ENCODE measurements at regions not wholly inside any gene's neighbourhood (a gene's known extent, or its start where the extent isn't known, plus 50 kb on each side); places are given as distances from the start of the nearest gene placed in this dataset.
"Not testable (repeated sequence)": the region's sequence is repeated elsewhere in the genome, so short reads cannot be mapped to it uniquely, and the experiment has no call there.

DNA sequence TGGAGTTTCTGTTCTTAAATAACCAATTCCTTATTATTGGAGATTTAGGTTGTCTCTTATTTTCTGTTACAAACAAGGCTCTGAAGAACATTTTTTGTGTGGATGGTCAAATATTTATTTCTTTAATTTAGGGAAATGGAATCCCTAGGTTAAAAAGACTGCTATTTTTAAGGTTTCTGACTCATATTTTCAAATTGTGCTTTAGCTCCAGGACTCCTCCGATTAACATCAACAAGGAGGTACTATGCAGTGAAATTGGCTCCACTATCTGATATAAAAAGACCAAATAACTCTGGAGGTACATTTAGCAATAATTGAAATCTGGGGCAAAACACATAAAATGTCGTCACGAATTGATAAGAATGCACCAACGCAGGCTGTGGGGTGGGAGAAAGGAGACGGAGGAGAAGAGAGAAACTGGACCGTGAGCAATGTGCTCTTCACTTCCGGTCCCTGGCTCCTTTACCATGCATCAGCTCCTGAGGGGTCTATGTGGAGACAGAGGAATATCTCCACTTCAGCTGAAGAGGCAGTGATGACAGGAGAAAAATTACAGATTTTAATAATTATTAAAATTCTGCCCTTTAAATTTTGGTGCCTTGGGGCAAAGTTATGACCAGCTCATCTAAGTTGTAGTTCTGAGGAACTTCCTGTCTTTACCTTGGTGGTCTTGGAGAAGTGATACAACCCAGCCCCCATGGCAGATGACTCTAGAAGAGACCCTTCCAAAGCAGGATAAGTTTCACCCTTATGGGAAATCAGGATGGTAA, 90.2 kb upstream of the BTG1 start:
- BruUV-seq (replicated peaks) = no TSS peak
- no peak overlapping the region for H3K27ac Mint-ChIP-seq (ENCODE audit: unreplicated experiment)
- no peaks in the 10 kb centered on the region for H3K27me3 Mint-ChIP-seq (ENCODE audit: insufficient read depth, unreplicated experiment)
- H3K4me3 Mint-ChIP-seq (ENCODE audit: unreplicated experiment) = no peak overlapping the region
- ChIA-PET CTCF (no interaction called here), POLR2A (no interaction called here)
- intact Hi-C loops (cut with micrococcal nuclease; ENCODE audit: unreplicated experiment) = no loop called here
- TF ChIP-seq, protein P1, sequence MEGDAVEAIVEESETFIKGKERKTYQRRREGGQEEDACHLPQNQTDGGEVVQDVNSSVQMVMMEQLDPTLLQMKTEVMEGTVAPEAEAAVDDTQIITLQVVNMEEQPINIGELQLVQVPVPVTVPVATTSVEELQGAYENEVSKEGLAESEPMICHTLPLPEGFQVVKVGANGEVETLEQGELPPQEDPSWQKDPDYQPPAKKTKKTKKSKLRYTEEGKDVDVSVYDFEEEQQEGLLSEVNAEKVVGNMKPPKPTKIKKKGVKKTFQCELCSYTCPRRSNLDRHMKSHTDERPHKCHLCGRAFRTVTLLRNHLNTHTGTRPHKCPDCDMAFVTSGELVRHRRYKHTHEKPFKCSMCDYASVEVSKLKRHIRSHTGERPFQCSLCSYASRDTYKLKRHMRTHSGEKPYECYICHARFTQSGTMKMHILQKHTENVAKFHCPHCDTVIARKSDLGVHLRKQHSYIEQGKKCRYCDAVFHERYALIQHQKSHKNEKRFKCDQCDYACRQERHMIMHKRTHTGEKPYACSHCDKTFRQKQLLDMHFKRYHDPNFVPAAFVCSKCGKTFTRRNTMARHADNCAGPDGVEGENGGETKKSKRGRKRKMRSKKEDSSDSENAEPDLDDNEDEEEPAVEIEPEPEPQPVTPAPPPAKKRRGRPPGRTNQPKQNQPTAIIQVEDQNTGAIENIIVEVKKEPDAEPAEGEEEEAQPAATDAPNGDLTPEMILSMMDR (IDR thresholded peaks at IDR 0.05; ENCODE audit: insufficient read depth in 1 of 2, low read depth in 1 of 2, low read length in 1 of 2, severe bottlenecking in 1 of 2, unreplicated experiment in 1 of 2) = no peak
- no peaks in the 10 kb centered on the region for H3K36me3 Mint-ChIP-seq (ENCODE audit: insufficient read depth, unreplicated experiment)
- H3K4me1 Mint-ChIP-seq (ENCODE audit: low read depth, unreplicated experiment) = no peaks in the 10 kb centered on the region
- Histone ChIP-seq H3K4me1 (no peaks in the 10 kb centered on the region), H3K27me3 (replicated peaks; ENCODE audit: control insufficient read depth, insufficient read depth, low read length) (no peaks in the 10 kb centered on the region), H3K9me3 (no peaks in the 10 kb centered on the region), H3K36me3 (ENCODE audit: control insufficient read depth, insufficient read depth, low read length) (no peaks in the 10 kb centered on the region), H3K4me3 (ENCODE audit: low read depth, low read length) (no peak overlapping the region)
- no peak for DNase-seq
- H3K9me3 Mint-ChIP-seq (ENCODE audit: unreplicated experiment) = no peaks in the 10 kb centered on the region

DNA sequence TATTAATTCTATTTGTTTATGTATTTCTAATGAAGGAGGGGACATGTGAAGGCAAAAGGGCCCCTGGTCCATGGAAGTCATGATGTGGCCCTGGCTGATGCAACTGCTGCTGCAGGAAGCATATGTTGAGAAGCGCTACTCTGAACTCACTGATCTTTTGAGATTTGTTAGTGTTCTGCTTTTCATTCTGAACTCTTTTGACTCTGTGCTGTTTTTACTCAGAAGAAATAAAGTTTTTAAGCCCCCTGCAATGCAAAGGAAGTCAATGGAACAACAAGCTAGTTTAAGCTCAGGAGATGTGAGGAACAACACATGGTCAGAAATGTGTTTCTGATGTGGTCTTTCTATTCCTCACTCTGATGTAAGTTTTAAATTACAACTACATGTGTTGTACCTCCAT, 88.9 kb upstream of the BTG1 start:
- Histone ChIP-seq H3K4me3 (ENCODE audit: low read depth, low read length) (no peak overlapping the region), H3K4me1 (no peaks in the 10 kb centered on the region), H3K36me3 (ENCODE audit: control insufficient read depth, insufficient read depth, low read length) (no peaks in the 10 kb centered on the region), H3K27me3 (replicated peaks; ENCODE audit: control insufficient read depth, insufficient read depth, low read length) (no peaks in the 10 kb centered on the region), H3K9me3 (no peaks in the 10 kb centered on the region)
- no peak overlapping the region for H3K4me3 Mint-ChIP-seq (ENCODE audit: unreplicated experiment)
- H3K27ac Mint-ChIP-seq (ENCODE audit: unreplicated experiment) = no peak overlapping the region
- no peaks in the 10 kb centered on the region for H3K27me3 Mint-ChIP-seq (ENCODE audit: insufficient read depth, unreplicated experiment)
- CTCF ChIA-PET = no interaction called here
- no TSS peak for BruUV-seq (replicated peaks)
- intact Hi-C loops (cut with micrococcal nuclease; ENCODE audit: unreplicated experiment) = no loop called here
- TF ChIP-seq, protein P1 (IDR thresholded peaks at IDR 0.05; ENCODE audit: insufficient read depth in 1 of 2, low read depth in 1 of 2, low read length in 1 of 2, severe bottlenecking in 1 of 2, unreplicated experiment in 1 of 2) = no peak
- no peak for DNase-seq
- H3K9me3 Mint-ChIP-seq (ENCODE audit: unreplicated experiment) = no peaks in the 10 kb centered on the region
- no peaks in the 10 kb centered on the region for H3K4me1 Mint-ChIP-seq (ENCODE audit: low read depth, unreplicated experiment)
- POLR2A ChIA-PET = no interaction called here
- H3K36me3 Mint-ChIP-seq (ENCODE audit: insufficient read depth, unreplicated experiment) = no peaks in the 10 kb centered on the region

DNA sequence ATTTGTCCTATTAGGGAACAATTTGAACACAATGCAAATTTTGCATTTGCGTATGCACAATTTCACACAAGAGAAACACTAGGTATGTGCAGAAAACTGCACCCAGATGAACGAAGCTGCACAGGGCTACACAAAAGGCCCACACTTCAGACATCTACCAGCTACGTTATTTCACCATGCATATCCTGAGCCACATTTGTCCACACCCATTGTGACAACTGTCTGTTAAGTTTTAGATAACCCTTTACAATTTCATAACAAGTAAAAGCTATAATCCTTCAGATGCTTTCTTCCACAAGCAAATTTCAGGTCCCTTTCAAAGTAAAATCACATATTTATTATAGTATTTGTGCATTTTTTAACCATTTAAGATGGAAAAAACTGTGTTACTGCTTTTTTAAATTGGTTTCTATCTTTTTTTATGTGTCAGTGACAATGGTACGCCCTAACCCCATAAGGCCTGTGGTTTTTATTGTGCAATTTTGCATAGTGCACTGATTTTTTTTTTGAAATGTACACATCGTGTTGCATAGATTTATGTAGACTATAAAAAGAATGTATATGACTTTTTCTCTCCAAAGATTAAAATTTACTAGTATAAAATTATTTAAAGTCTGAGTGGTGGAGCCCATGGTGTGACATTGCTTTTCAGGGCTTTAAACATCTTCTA, 87.8 kb upstream of the BTG1 start:
- Mint-ChIP-seq H3K4me3 (ENCODE audit: unreplicated experiment) (no peak overlapping the region), H3K9me3 (ENCODE audit: unreplicated experiment) (no peaks in the 10 kb centered on the region), H3K27me3 (ENCODE audit: insufficient read depth, unreplicated experiment) (no peaks in the 10 kb centered on the region), H3K4me1 (ENCODE audit: low read depth, unreplicated experiment) (no peaks in the 10 kb centered on the region), H3K27ac (ENCODE audit: unreplicated experiment) (no peak overlapping the region), H3K36me3 (ENCODE audit: insufficient read depth, unreplicated experiment) (no peaks in the 10 kb centered on the region)
- Histone ChIP-seq H3K36me3 (ENCODE audit: control insufficient read depth, insufficient read depth, low read length) (no peaks in the 10 kb centered on the region), H3K4me3 (ENCODE audit: low read depth, low read length) (no peak overlapping the region), H3K9me3 (no peaks in the 10 kb centered on the region), H3K4me1 (no peaks in the 10 kb centered on the region), H3K27me3 (replicated peaks; ENCODE audit: control insufficient read depth, insufficient read depth, low read length) (no peaks in the 10 kb centered on the region)
- POLR2A ChIA-PET = no interaction called here
- intact Hi-C loops (cut with micrococcal nuclease; ENCODE audit: unreplicated experiment) = no loop called here
- TF ChIP-seq, protein P1 (IDR thresholded peaks at IDR 0.05; ENCODE audit: insufficient read depth in 1 of 2, low read depth in 1 of 2, low read length in 1 of 2, severe bottlenecking in 1 of 2, unreplicated experiment in 1 of 2) = no peak
- no peak for DNase-seq
- BruUV-seq (replicated peaks) = no TSS peak
- CTCF ChIA-PET = no interaction called here

DNA sequence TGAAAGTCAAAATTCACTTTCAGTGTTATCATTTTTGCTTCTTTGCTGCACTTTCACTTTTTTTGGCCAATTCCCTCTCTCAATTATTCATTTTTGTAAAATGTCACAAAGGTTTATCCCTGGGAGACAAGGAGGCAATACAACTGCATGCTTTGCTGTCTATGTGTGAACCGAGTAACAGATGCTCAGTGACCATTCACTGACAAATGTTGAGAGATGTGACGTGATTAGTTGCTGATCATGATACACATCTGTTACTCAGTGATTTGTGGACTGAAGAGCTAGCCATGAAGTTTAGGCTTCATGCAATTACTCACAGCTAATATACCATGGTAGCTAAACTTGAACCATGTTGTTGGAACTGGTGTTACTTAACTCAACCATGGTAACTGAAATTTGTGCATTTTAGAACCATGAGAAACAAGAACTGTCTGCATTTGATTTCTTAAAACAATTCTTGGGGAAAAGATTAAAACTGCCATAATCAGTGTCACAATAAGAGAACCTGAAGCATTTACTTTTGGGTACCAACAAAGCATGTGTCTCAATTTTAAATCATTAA, 86.8 kb upstream of the BTG1 start:
- H3K9me3 Mint-ChIP-seq (ENCODE audit: unreplicated experiment); H3K9me3 ChIP-seq; H3K27ac Mint-ChIP-seq (ENCODE audit: unreplicated experiment); H3K4me1 ChIP-seq; H3K36me3 Mint-ChIP-seq (ENCODE audit: insufficient read depth, unreplicated experiment); BruUV-seq (replicated peaks); H3K4me1 Mint-ChIP-seq (ENCODE audit: low read depth, unreplicated experiment); H3K36me3 ChIP-seq (ENCODE audit: control insufficient read depth, insufficient read depth, low read length); CTCF ChIA-PET; DNase-seq; H3K27me3 Mint-ChIP-seq (ENCODE audit: insufficient read depth, unreplicated experiment); intact Hi-C loops (cut with micrococcal nuclease; ENCODE audit: unreplicated experiment); H3K27me3 ChIP-seq (replicated peaks; ENCODE audit: control insufficient read depth, insufficient read depth, low read length); POLR2A ChIA-PET; H3K4me3 ChIP-seq (ENCODE audit: low read depth, low read length); H3K4me3 Mint-ChIP-seq (ENCODE audit: unreplicated experiment): not testable (repeated sequence)

DNA sequence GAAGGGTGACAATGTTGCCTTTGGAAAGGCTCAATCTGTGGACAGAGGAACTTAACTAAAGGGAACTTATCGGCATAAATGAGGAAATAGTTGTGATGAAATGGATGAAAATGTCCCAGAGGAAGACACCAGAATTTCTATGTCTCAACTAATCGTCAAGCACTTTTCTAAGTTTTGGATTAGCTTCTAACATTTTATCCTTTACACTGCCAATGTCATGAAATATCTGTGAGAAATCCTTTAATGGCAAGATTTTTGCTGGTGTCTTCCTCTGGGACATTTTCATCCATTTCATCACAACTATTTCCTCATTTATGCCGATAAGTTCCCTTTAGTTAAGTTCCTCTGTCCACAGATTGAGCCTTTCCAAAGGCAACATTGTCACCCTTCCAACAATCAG, 86.3 kb upstream of the BTG1 start:
- H3K36me3 Mint-ChIP-seq (ENCODE audit: insufficient read depth, unreplicated experiment); BruUV-seq (replicated peaks); intact Hi-C loops (cut with micrococcal nuclease; ENCODE audit: unreplicated experiment); H3K9me3 ChIP-seq; CTCF ChIA-PET; H3K4me3 ChIP-seq (ENCODE audit: low read depth, low read length); H3K4me1 ChIP-seq; H3K27me3 Mint-ChIP-seq (ENCODE audit: insufficient read depth, unreplicated experiment); H3K4me1 Mint-ChIP-seq (ENCODE audit: low read depth, unreplicated experiment); H3K27ac Mint-ChIP-seq (ENCODE audit: unreplicated experiment); H3K9me3 Mint-ChIP-seq (ENCODE audit: unreplicated experiment); H3K36me3 ChIP-seq (ENCODE audit: control insufficient read depth, insufficient read depth, low read length); POLR2A ChIA-PET; DNase-seq; H3K4me3 Mint-ChIP-seq (ENCODE audit: unreplicated experiment); H3K27me3 ChIP-seq (replicated peaks; ENCODE audit: control insufficient read depth, insufficient read depth, low read length): not testable (repeated sequence)

All from Caco-2 (cell line).